ENCODE measurements at regions not wholly inside any gene's neighbourhood (a gene's known extent, or its start where the extent isn't known, plus 50 kb on each side); places are given as distances from the start of the nearest gene placed in this dataset.

- TF ChIP-seq EZH2 (IDR thresholded peaks at IDR 0.05) (no peak), CTCF (IDR thresholded peaks at IDR 0.05 in 2 of 3, conservative IDR thresholded peaks at IDR 0.05 in 1 of 3; ENCODE audit: borderline replicate concordance in 1 of 3, insufficient read depth in 1 of 3, low read depth in 2 of 3, low read length in 2 of 3) (no peak), SIN3A (IDR thresholded peaks at IDR 0.05; ENCODE audit: low read depth) (no peak), YY1 (IDR thresholded peaks at IDR 0.05; ENCODE audit: extremely low read depth, insufficient replicate concordance, low read depth, low read length) (no peak), MAX (IDR thresholded peaks at IDR 0.05) (no peak), CBX3 (IDR thresholded peaks at IDR 0.05; ENCODE audit: low read depth) (no peak), POLR2A (IDR thresholded peaks at IDR 0.05; ENCODE audit: borderline replicate concordance, extremely low read depth, insufficient read depth, insufficient read length) (no peak)
These were observed 304.5 kb downstream of the OTOL1 start for GRCh38 chr3:161800985-161801559.

Measured in HCT116 (cell line).